Upper lobe of left lung (tissue), 6 donors: ENCODE measurements at regions not wholly inside any gene's neighbourhood (a gene's known extent, or its start where the extent isn't known, plus 50 kb on each side); places are given as distances from the start of the nearest gene placed in this dataset.

Source experiments
- ATAC-seq, 2 donors: fragments of 200-7000 bp; cut with Tn5 transposase; one replicate each; pipeline ENCODE4 v1.9.1; 2022; ENCODE audit warnings: mild to moderate bottlenecking in 2 of 2, moderate library complexity in 2 of 2; ENCODE audit not compliant: low FRiP score in 2 of 2
- DNase-seq, 2 donors: peaks; one replicate each; pipeline ENCODE4 v3.0.0-alpha.2; 2019 to 2020
- H3K27ac ChIP-seq, 4 donors: fragments of 200-600 bp; sonication (generic); one replicate each; pipeline ENCODE4 v1.5.1; 2016 to 2019
- H3K27me3 ChIP-seq, 4 donors: fragments of 200-600 bp; sonication (generic); one replicate each; pipeline ENCODE4 v1.5.1; 2017 to 2019
- H3K36me3 ChIP-seq, 4 donors: fragments of 200-600 bp; sonication (generic); one replicate each; pipeline ENCODE4 v1.5.1; 2016 to 2019
- H3K4me1 ChIP-seq, 4 donors: fragments of 200-600 bp; sonication (generic); one replicate each; pipeline ENCODE4 v1.5.1; 2018 to 2019
- H3K4me3 ChIP-seq, 4 donors: fragments of 200-600 bp; sonication (generic); one replicate each; pipeline ENCODE4 v1.5.1; 2017 to 2019; ENCODE audit warnings: mild to moderate bottlenecking in 2 of 4, moderate library complexity in 1 of 4
- H3K9me3 ChIP-seq, 4 donors: fragments of 200-600 bp; sonication (generic); one replicate each; pipeline ENCODE4 v1.5.1; 2018 to 2019
- EP300 ChIP-seq, 4 donors: sonication (generic); formaldehyde crosslinking; IDR thresholded peaks; one replicate each; pipeline ENCODE4 v1.5.1; 2017; ENCODE audit warnings: antibody characterized with exemption in 4 of 4, control low read depth in 2 of 4
- POLR2A ChIP-seq, 4 donors: fragments of 450-650 bp; IDR thresholded peaks; one replicate each; pipeline ENCODE4 v1.5.1; 2016 to 2017; ENCODE audit warnings: antibody characterized with exemption in 4 of 4, mild to moderate bottlenecking in 2 of 4
- POLR2AphosphoS5 ChIP-seq, 2 donors: sonication (generic); formaldehyde crosslinking; IDR thresholded peaks; one replicate each; pipeline ENCODE4 v1.5.1; 2017; ENCODE audit warnings: antibody characterized with exemption in 2 of 2
- WGBS, 2 donors: methylation state at CpG; one replicate each; pipeline ENCODE4 v1.1.5; 2017 to 2018; 5-methylcytosine and 5-hydroxymethylcytosine counted together
- TF ChIP-seq, protein P1 (sequence below), 6 experiments: fragments of 450-650 bp in 4 of 6; fragments of 200-600 bp in 2 of 6; sonication (generic) in 2 of 6; IDR thresholded peaks; one replicate each; pipeline ENCODE4 v1.5.1; 2016 to 2019; ENCODE audit warnings: antibody characterized with exemption in 6 of 6
- donor health status: DM: no; HTN: no; CAD: no; lungs with moderate emphysema.
- donor health status: DM: no; HTN: yes; CAD: no; lungs with severe emphysema.

- no peaks in the 10 kb centered on the region for H3K36me3 ChIP-seq
- TF ChIP-seq POLR2A (IDR thresholded peaks at IDR 0.05) (no peak), EP300 (IDR thresholded peaks at IDR 0.05) (no peak), POLR2AphosphoS5 (IDR thresholded peaks at IDR 0.05) (no peak)
- TF ChIP-seq, protein P1, sequence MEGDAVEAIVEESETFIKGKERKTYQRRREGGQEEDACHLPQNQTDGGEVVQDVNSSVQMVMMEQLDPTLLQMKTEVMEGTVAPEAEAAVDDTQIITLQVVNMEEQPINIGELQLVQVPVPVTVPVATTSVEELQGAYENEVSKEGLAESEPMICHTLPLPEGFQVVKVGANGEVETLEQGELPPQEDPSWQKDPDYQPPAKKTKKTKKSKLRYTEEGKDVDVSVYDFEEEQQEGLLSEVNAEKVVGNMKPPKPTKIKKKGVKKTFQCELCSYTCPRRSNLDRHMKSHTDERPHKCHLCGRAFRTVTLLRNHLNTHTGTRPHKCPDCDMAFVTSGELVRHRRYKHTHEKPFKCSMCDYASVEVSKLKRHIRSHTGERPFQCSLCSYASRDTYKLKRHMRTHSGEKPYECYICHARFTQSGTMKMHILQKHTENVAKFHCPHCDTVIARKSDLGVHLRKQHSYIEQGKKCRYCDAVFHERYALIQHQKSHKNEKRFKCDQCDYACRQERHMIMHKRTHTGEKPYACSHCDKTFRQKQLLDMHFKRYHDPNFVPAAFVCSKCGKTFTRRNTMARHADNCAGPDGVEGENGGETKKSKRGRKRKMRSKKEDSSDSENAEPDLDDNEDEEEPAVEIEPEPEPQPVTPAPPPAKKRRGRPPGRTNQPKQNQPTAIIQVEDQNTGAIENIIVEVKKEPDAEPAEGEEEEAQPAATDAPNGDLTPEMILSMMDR (IDR thresholded peaks at IDR 0.05), result no peak
Measured at GRCh38 chr7:56222866-56223265, 106.6 kb upstream of the NUPR2 start.

GRCh38 chr7:56219017-56219416 lies 102.8 kb upstream of the NUPR2 start:
- 41 to 48% methylated on average over 5 of the region's 5 CpGs for WGBS, 2 donors
- DNase-seq (no peak), ATAC-seq (no peak)
- Histone ChIP-seq H3K27ac (no peak overlapping the region), H3K9me3 (peaks cover 0 to 8% (median 5%) of the 10 kb centered on the region in 4 donors), H3K36me3 (no peaks in the 10 kb centered on the region), H3K4me3 (no peak overlapping the region), H3K4me1 (no peaks in the 10 kb centered on the region), H3K27me3 (no peaks in the 10 kb centered on the region)
- TF ChIP-seq POLR2AphosphoS5 (IDR thresholded peaks at IDR 0.05) (no peak), EP300 (IDR thresholded peaks at IDR 0.05) (no peak), POLR2A (IDR thresholded peaks at IDR 0.05) (no peak)
- TF ChIP-seq, protein P1 (IDR thresholded peaks at IDR 0.05), result no peak

More at GRCh38 chr7:56222866-56223265, 106.6 kb upstream of the NUPR2 start:
- no peaks in the 10 kb centered on the region for H3K9me3 ChIP-seq
- DNase-seq (no peak), ATAC-seq (no peak)
- H3K27me3 ChIP-seq, result no peaks in the 10 kb centered on the region
- H3K4me1 ChIP-seq, result no peaks in the 10 kb centered on the region
- H3K27ac ChIP-seq, result no peak overlapping the region
- 70% methylated on average over 6 of the region's 6 CpGs for WGBS, 2 donors
- H3K4me3 ChIP-seq, result no peak overlapping the region

DNA sequence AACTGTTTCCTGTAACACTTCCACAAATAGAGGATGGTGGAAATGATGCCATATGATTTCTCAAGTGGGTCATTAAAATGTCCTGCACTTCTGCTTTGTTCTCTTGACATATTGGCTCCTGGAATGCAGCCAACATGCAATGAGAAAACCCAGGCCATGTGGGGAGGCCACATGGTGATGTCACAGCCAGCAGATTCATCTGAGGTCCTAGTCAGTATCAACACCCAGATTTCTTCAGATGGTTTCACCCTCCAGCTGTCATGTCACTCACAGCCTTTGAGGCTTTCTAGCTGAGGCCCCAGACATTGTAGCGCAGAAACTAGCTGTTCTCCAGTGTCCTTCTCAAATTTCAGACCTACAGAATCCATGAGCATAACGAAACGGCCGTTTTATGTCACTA lies 102.3 kb upstream of the NUPR2 start:
- H3K27me3 ChIP-seq, result no peaks in the 10 kb centered on the region
- peaks cover 0 to 8% (median 5%) of the 10 kb centered on the region in 4 donors for H3K9me3 ChIP-seq
- ATAC-seq (no peak), DNase-seq (no peak)
- H3K27ac ChIP-seq, result no peak overlapping the region
- TF ChIP-seq, protein P1 (IDR thresholded peaks at IDR 0.05), result no peak
- no peak for TF ChIP-seq POLR2AphosphoS5 (IDR thresholded peaks at IDR 0.05)
- no peak for TF ChIP-seq POLR2A (IDR thresholded peaks at IDR 0.05)
- H3K4me1 ChIP-seq, result no peaks in the 10 kb centered on the region
- H3K36me3 ChIP-seq, result no peaks in the 10 kb centered on the region
- no peak overlapping the region for H3K4me3 ChIP-seq
- WGBS, 2 donors, result 67 to 81% methylated on average over 4 of the region's 4 CpGs

- Histone ChIP-seq H3K27ac (no peak overlapping the region), H3K27me3 (no peaks in the 10 kb centered on the region), H3K4me3 (no peak overlapping the region), H3K4me1 (no peaks in the 10 kb centered on the region), H3K9me3 (peaks cover 0 to 13% (median 5%) of the 10 kb centered on the region in 4 donors), H3K36me3 (no peaks in the 10 kb centered on the region)
- ATAC-seq (no peak), DNase-seq (no peak)
- WGBS, 2 donors, result 92 to 96% methylated on average over 1 of the region's 1 CpG
- no peak for TF ChIP-seq POLR2AphosphoS5 (IDR thresholded peaks at IDR 0.05)
- TF ChIP-seq POLR2A (IDR thresholded peaks at IDR 0.05), result no peak
- no peak for TF ChIP-seq EP300 (IDR thresholded peaks at IDR 0.05)
- TF ChIP-seq, protein P1 (IDR thresholded peaks at IDR 0.05), result no peak
Measured at GRCh38 chr7:56213574-56213973, 97.4 kb upstream of the NUPR2 start.

- ATAC-seq (no peak), DNase-seq (no peak)
- Histone ChIP-seq H3K4me1 (no peaks in the 10 kb centered on the region), H3K9me3 (peaks cover 0 to 6% (median 0%) of the 10 kb centered on the region in 4 donors), H3K27ac (no peak overlapping the region), H3K27me3 (no peaks in the 10 kb centered on the region), H3K4me3 (no peak overlapping the region), H3K36me3 (no peaks in the 10 kb centered on the region)
- no peak for TF ChIP-seq POLR2AphosphoS5 (IDR thresholded peaks at IDR 0.05)
- TF ChIP-seq EP300 (IDR thresholded peaks at IDR 0.05), result no peak
- TF ChIP-seq, protein P1 (IDR thresholded peaks at IDR 0.05), result no peak
- TF ChIP-seq POLR2A (IDR thresholded peaks at IDR 0.05), result no peak
- WGBS, 2 donors, result 46 to 47% methylated on average over 1 of the region's 1 CpG
Measured at GRCh38 chr7:56206420-56206819, 90.2 kb upstream of the NUPR2 start.
